ENCODE measurements at regions not wholly inside any gene's neighbourhood (a gene's known extent, or its start where the extent isn't known, plus 50 kb on each side); places are given as distances from the start of the nearest gene placed in this dataset.

DNA sequence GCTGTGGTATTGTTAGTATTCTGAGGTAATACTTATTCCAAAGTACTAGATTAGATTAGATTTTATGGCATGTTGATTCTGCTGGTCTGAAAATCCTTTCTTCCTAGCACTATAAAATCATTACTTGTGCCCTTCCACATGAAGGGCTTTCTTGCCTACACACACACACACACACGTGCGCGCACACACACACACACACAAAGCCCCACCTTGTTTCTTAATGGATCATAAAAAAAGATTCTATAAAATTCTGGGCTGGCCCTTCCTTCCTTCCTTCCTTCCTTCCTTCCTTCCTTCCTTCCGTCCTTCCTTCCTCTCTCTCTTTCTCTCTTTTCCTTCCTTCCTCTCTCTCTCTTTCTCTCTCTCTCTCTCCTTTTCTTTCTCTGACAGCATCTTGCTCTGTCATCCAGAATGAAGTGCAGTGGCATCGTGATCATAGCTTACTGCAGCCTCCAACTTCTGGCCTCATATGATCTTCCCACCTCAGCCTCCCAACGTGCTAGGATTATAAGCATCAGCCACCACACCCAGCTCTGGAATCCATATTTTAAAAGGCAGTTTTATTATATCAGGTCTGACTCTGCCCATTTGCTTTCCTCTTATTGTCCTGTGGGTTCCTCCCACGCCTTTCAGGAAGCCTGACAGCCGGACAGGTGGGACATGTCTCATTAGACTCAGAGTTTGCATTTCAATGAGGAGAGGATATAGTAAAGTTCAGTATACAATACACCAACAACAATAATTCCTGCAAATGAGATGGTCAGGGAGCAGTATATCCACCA, 321.1 kb downstream of the PIK3C3 start:
- TF ChIP-seq POLR2A (IDR thresholded peaks at IDR 0.05) (no peak), POLR2AphosphoS5 (IDR thresholded peaks at IDR 0.05) (no peak)
- TF ChIP-seq, protein P1, sequence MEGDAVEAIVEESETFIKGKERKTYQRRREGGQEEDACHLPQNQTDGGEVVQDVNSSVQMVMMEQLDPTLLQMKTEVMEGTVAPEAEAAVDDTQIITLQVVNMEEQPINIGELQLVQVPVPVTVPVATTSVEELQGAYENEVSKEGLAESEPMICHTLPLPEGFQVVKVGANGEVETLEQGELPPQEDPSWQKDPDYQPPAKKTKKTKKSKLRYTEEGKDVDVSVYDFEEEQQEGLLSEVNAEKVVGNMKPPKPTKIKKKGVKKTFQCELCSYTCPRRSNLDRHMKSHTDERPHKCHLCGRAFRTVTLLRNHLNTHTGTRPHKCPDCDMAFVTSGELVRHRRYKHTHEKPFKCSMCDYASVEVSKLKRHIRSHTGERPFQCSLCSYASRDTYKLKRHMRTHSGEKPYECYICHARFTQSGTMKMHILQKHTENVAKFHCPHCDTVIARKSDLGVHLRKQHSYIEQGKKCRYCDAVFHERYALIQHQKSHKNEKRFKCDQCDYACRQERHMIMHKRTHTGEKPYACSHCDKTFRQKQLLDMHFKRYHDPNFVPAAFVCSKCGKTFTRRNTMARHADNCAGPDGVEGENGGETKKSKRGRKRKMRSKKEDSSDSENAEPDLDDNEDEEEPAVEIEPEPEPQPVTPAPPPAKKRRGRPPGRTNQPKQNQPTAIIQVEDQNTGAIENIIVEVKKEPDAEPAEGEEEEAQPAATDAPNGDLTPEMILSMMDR (IDR thresholded peaks at IDR 0.05): no peak

Data from upper lobe of left lung (tissue), 4 donors.